Rectal smooth muscle tissue (tissue), 1 donor: ENCODE measurements at regions not wholly inside any gene's neighbourhood (a gene's known extent, or its start where the extent isn't known, plus 50 kb on each side); places are given as distances from the start of the nearest gene placed in this dataset.

Source experiments
- H3K27ac ChIP-seq: one replicate; pipeline ENCODE4 v1.7.0; 2013; ENCODE audit warnings: low read depth, low read length, inconsistent platforms
- H3K27me3 ChIP-seq: one replicate; pipeline ENCODE4 v1.7.0; 2013; ENCODE audit warnings: low read length; ENCODE audit not compliant: control insufficient read depth, insufficient read depth
- H3K36me3 ChIP-seq: one replicate; pipeline ENCODE4 v1.7.0; 2013; ENCODE audit warnings: low read length; ENCODE audit not compliant: control insufficient read depth, insufficient read depth
- H3K4me1 ChIP-seq: one replicate; pipeline ENCODE4 v1.7.0; 2013; ENCODE audit warnings: low read length; ENCODE audit not compliant: control insufficient read depth, insufficient read depth
- H3K4me3 ChIP-seq: one replicate; pipeline ENCODE4 v1.7.0; 2013; ENCODE audit warnings: low read length
- H3K9ac ChIP-seq: one replicate; pipeline ENCODE4 v1.7.0; 2013; ENCODE audit warnings: low read length

DNA sequence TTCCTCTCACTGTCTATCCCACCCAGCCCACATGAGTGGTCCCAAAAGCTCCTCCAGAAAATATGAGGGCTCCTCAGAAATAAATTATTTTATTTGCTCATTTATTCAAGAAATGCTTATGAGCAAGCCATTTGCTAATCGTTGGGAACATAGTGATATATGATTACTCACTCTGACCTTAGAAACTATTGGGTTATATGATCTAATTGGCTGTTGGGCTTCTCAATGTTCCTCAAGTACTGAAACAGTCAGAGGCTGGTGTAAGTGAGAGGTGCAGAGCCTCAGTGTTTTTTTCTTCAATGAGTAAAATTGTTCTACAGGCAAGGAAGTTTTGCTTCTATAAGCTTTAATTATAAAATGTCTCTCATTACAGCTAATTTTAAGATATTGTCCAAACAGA lies 893.8 kb upstream of the INTU start:
- Histone ChIP-seq H3K4me3 (no peak overlapping the region), H3K4me1 (no peaks in the 10 kb centered on the region), H3K27me3 (no peaks in the 10 kb centered on the region), H3K9ac (no peak overlapping the region), H3K27ac (no peak overlapping the region), H3K36me3 (no peaks in the 10 kb centered on the region)

- H3K27me3 ChIP-seq = no peaks in the 10 kb centered on the region
- no peak overlapping the region for H3K9ac ChIP-seq
- no peak overlapping the region for H3K27ac ChIP-seq
- H3K4me3 ChIP-seq = no peak overlapping the region
- no peaks in the 10 kb centered on the region for H3K36me3 ChIP-seq
- no peaks in the 10 kb centered on the region for H3K4me1 ChIP-seq
These were observed 892.1 kb upstream of the INTU start for GRCh38 chr4:126740687-126741086.

- no peak overlapping the region for H3K4me3 ChIP-seq
- H3K27me3 ChIP-seq = no peaks in the 10 kb centered on the region
- H3K36me3 ChIP-seq = no peaks in the 10 kb centered on the region
- H3K9ac ChIP-seq = no peak overlapping the region
- no peaks in the 10 kb centered on the region for H3K4me1 ChIP-seq
- no peak overlapping the region for H3K27ac ChIP-seq
These were observed 890.7 kb upstream of the INTU start for GRCh38 chr4:126742048-126742447.

DNA sequence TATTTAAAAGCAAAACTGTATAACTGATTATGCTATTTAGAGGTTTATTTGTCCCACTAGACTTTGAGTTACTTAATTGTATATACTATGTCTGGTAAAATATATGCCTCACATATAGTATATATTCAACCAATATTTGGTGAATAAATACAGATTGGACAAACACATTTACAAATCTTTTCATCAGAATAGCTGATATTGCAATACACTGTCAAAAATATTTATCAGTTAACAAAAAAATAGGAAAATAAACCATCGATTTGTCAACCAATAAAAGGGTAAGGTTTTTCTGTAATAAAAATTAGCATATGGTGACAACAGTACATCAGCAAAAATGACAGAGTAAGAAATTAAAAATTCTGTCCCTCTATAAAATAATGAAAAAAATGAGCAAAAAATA lies 889.9 kb upstream of the INTU start:
- H3K36me3 ChIP-seq = no peaks in the 10 kb centered on the region
- no peak overlapping the region for H3K9ac ChIP-seq
- H3K4me1 ChIP-seq = no peaks in the 10 kb centered on the region
- no peak overlapping the region for H3K27ac ChIP-seq
- H3K4me3 ChIP-seq = no peak overlapping the region
- H3K27me3 ChIP-seq = no peaks in the 10 kb centered on the region

DNA sequence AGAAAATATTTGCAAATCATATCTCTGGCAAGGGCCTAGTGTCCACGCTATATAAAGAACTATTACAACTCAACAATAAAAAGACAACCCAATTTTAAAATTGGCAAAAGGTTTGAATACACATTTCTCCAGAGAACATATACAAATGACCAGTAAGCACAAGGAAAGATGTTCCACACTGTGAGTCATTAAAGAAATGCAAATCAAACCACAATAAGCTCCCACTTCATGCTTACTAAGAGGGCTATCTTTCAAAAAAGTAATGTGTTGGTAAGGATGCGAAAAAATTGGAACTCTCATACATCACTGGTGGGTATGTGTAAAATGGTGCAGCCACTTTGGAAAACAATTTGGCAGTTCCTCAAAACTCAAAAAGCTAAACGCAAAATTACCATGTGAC lies 884.0 kb upstream of the INTU start:
- Histone ChIP-seq H3K27ac (no peak overlapping the region), H3K36me3 (no peaks in the 10 kb centered on the region), H3K4me1 (no peaks in the 10 kb centered on the region), H3K4me3 (no peak overlapping the region), H3K27me3 (no peaks in the 10 kb centered on the region), H3K9ac (no peak overlapping the region)

GRCh38 chr4:126750723-126751122 lies 882.0 kb upstream of the INTU start:
- Histone ChIP-seq H3K36me3 (no peaks in the 10 kb centered on the region), H3K4me3 (no peak overlapping the region), H3K4me1 (no peaks in the 10 kb centered on the region), H3K9ac (no peak overlapping the region), H3K27me3 (no peaks in the 10 kb centered on the region), H3K27ac (no peak overlapping the region)

GRCh38 chr4:126752126-126752525 lies 880.6 kb upstream of the INTU start:
- H3K4me3 ChIP-seq = no peak overlapping the region
- H3K27me3 ChIP-seq = no peaks in the 10 kb centered on the region
- no peaks in the 10 kb centered on the region for H3K4me1 ChIP-seq
- H3K36me3 ChIP-seq = no peaks in the 10 kb centered on the region
- no peak overlapping the region for H3K27ac ChIP-seq
- no peak overlapping the region for H3K9ac ChIP-seq

GRCh38 chr4:126752702-126753101 lies 880.1 kb upstream of the INTU start:
- no peaks in the 10 kb centered on the region for H3K36me3 ChIP-seq
- H3K27me3 ChIP-seq = no peaks in the 10 kb centered on the region
- H3K4me3 ChIP-seq = no peak overlapping the region
- no peak overlapping the region for H3K27ac ChIP-seq
- H3K4me1 ChIP-seq = no peaks in the 10 kb centered on the region
- H3K9ac ChIP-seq = no peak overlapping the region

- Histone ChIP-seq H3K27me3 (no peaks in the 10 kb centered on the region), H3K4me1 (no peaks in the 10 kb centered on the region), H3K27ac (no peak overlapping the region), H3K9ac (no peak overlapping the region), H3K36me3 (no peaks in the 10 kb centered on the region), H3K4me3 (no peak overlapping the region)
These were observed 879.2 kb upstream of the INTU start for GRCh38 chr4:126753592-126753991.

- H3K27ac ChIP-seq = no peak overlapping the region
- H3K36me3 ChIP-seq = no peaks in the 10 kb centered on the region
- no peak overlapping the region for H3K9ac ChIP-seq
- no peak overlapping the region for H3K4me3 ChIP-seq
- no peaks in the 10 kb centered on the region for H3K4me1 ChIP-seq
- no peaks in the 10 kb centered on the region for H3K27me3 ChIP-seq
These were observed 877.3 kb upstream of the INTU start for GRCh38 chr4:126755506-126755905.

DNA sequence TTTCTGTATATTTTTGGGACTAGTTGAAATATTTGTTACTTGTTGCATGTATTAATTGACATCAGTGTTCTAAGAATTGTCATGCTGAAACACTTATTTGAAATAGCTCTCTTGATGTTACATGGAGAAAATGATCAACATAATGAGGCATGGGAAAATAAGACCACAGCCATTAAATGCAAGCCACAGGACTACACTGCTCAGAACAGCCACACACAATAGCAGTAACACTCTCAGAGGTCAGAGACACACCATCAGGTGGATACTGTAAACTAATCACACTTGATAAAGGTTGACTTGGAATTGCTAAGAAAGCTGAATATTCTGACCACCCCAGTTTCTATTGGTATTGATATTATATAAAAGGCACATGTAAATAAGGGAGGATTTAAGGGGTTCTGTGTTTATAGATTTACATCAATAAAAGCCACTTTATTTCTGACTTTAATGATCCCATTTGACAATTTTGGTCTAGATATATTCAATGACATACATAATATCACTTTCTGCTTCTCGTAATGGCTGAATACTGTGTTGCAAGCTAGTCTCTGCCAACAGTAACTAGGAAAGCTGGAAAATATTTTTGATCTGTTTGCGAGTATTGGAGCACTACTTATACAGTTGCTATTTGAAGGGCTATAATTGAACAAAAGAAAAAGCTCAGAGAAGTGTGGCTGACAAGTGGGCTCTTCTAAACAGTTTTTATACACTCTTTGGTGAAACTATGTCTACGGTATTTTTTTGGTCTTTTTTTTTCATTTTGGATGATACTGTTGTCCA lies 876.5 kb upstream of the INTU start:
- Histone ChIP-seq H3K27me3 (no peaks in the 10 kb centered on the region), H3K4me1 (no peaks in the 10 kb centered on the region), H3K27ac (no peak overlapping the region), H3K9ac (no peak overlapping the region), H3K36me3 (no peaks in the 10 kb centered on the region), H3K4me3 (no peak overlapping the region)

- H3K4me3 ChIP-seq = no peak overlapping the region
- H3K27me3 ChIP-seq = no peaks in the 10 kb centered on the region
- no peak overlapping the region for H3K27ac ChIP-seq
- no peak overlapping the region for H3K9ac ChIP-seq
- no peaks in the 10 kb centered on the region for H3K36me3 ChIP-seq
- no peaks in the 10 kb centered on the region for H3K4me1 ChIP-seq
These were observed 875.5 kb upstream of the INTU start for GRCh38 chr4:126757219-126757618.

DNA sequence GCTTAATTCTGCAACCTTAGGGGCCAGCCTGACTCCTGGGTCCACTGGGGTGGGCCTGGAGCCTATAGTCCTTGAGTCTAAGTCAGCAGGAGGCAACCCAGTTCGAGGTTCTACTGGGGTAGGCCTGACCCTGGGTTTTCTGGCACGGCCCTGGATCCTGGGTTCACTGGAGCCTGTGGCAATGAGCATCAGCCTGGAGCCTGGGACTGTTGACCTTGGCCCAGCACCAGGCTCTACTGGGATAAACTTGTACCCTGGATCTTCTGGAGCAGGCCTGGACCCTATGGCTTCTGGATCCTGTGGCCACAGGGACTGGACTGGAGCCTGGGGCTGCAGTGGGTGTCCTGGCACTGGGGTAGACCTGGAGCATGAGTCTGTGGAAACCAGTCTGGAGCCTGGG lies 874.3 kb upstream of the INTU start:
- Histone ChIP-seq H3K9ac (no peak overlapping the region), H3K36me3 (no peaks in the 10 kb centered on the region), H3K27ac (no peak overlapping the region), H3K27me3 (no peaks in the 10 kb centered on the region), H3K4me1 (no peaks in the 10 kb centered on the region), H3K4me3 (no peak overlapping the region)
